HepG2 (cell line): ENCODE measurements at regions not wholly inside any gene's neighbourhood (a gene's known extent, or its start where the extent isn't known, plus 50 kb on each side); places are given as distances from the start of the nearest gene placed in this dataset.

Experiments
- ATAC-seq: fragments of 200-7000 bp; cut with Tn5 transposase; 3 replicates; pipeline ENCODE4 v1.9.1; 2020; ENCODE audit warnings: mild to moderate bottlenecking, moderate library complexity
- BruUV-seq: library from RNA; stranded (reverse); fragments of 400-500 nt; replicated peaks from 2 replicates; lab custom pipeline; 2021; lab: Mats Ljungman, UMichigan
- CTCF ChIA-PET: fragments of 300-600 bp; formaldehyde crosslinking; extraction: SDS; loops from one replicate; lab custom pipeline; 2021; ENCODE audit warnings: low total read pairs, inconsistent platforms, low intra/inter-chr PET ratio; lab: Yijun Ruan, JAX
- POLR2A ChIA-PET: fragments of 350-600 bp; sonication (Branson Sonifier 250); formaldehyde crosslinking; loops from one replicate; lab custom pipeline; 2020; ENCODE audit warnings: antibody characterized with exemption, inconsistent platforms; lab: Yijun Ruan, JAX
- DNase-seq: peaks from one replicate; pipeline ENCODE4 v3.0.0-alpha.2; 2015; ENCODE audit warnings: low spot score
- FAIRE-seq: peaks from 3 replicates; lab custom pipeline; 2011; peaks lifted over from hg19 to GRCh38; lab: Jason Lieb, UNC
- H2AFZ ChIP-seq: one replicate; pipeline ENCODE4 v1.6.1; 2011; ENCODE audit warnings: low read length, inconsistent platforms
- H3K27ac ChIP-seq: fragments of 300-600 bp; 3 replicates; pipeline ENCODE4 v1.8.0; 2011; ENCODE audit warnings: mixed run types, mild to moderate bottlenecking, mixed read lengths, low read length, inconsistent platforms; ENCODE audit not compliant: insufficient read depth; ENCODE audit errors: extremely low read length
- H3K27me3 ChIP-seq, 2 experiments: fragments of 200-600 bp in 1 of 2; 2 replicates in 1 of 2; 3 replicates in 1 of 2; pipeline versions ENCODE4 v1.6.0 to v1.8.0; 2011; ENCODE audit warnings: low read length in 2 of 2, mild to moderate bottlenecking in 2 of 2, moderate library complexity in 2 of 2, inconsistent platforms in 1 of 2; ENCODE audit not compliant: insufficient read depth in 2 of 2, control insufficient read depth in 1 of 2
- H3K36me3 ChIP-seq, 2 experiments: fragments of 200-600 bp in 1 of 2; replicated peaks in 1 of 2; 2 replicates in 1 of 2; 3 replicates in 1 of 2; pipeline versions ENCODE4 v1.5.1 to v1.8.0; 2011; ENCODE audit warnings: low read length in 2 of 2, inconsistent platforms in 1 of 2; ENCODE audit not compliant: insufficient read depth in 2 of 2, control insufficient read depth in 1 of 2
- H3K4me1 ChIP-seq: 2 replicates; pipeline ENCODE4 v1.5.1; 2012; ENCODE audit warnings: low read length, inconsistent platforms; ENCODE audit not compliant: insufficient read depth
- H3K4me2 ChIP-seq: 2 replicates; pipeline ENCODE4 v1.6.0; 2011; ENCODE audit warnings: low read depth, low read length, inconsistent platforms
- H3K4me3 ChIP-seq, 3 experiments: fragments of 200-600 bp in 1 of 3; sonication (generic), shearing (Covaris generic) in 1 of 3; replicated peaks in 1 of 3; 2 replicates each; pipeline ENCODE4 v1.5.1; 2011 to 2016; ENCODE audit warnings: low read length in 3 of 3, inconsistent platforms in 2 of 3, low read depth in 2 of 3, mild to moderate bottlenecking in 2 of 3, control low read depth in 1 of 3, mixed read lengths in 1 of 3; ENCODE audit not compliant: insufficient read depth in 1 of 3
- H3K79me2 ChIP-seq: one replicate; pipeline ENCODE4 v1.6.1; 2011; ENCODE audit warnings: low read length, inconsistent platforms; ENCODE audit not compliant: insufficient read depth
- H3K9ac ChIP-seq: 2 replicates; pipeline ENCODE4 v1.6.0; 2011; ENCODE audit warnings: mild to moderate bottlenecking, low read depth, low read length, inconsistent platforms; ENCODE audit not compliant: insufficient read depth
- H3K9me3 ChIP-seq: 2 replicates; pipeline ENCODE4 v1.5.1; 2012; ENCODE audit warnings: mild to moderate bottlenecking, low read length
- H4K20me1 ChIP-seq: 2 replicates; pipeline ENCODE4 v1.6.0; 2011; ENCODE audit warnings: inconsistent platforms, mild to moderate bottlenecking, low read length, moderate library complexity; ENCODE audit not compliant: insufficient read depth
- GMEB1 ChIP-seq: sonication (generic); formaldehyde crosslinking; IDR thresholded peaks from 2 replicates; pipeline ENCODE4 v1.5.1; 2020; ENCODE audit warnings: missing genetic modification reagents, mild to moderate bottlenecking, borderline replicate concordance
- MAF1 ChIP-seq: sonication (generic); formaldehyde crosslinking; IDR thresholded peaks from 2 replicates; pipeline ENCODE4 v1.5.0; 2020; ENCODE audit warnings: missing genetic modification reagents, borderline replicate concordance
- SOX5 ChIP-seq: IDR thresholded peaks from 2 replicates; pipeline ENCODE4 v1.6.1; 2016; ENCODE audit warnings: borderline replicate concordance
- WGBS: methylation state at CpG from one replicate; pipeline ENCODE4 v1.1.6; 2017; ENCODE audit warnings: low lambda C conversion rate; 5-methylcytosine and 5-hydroxymethylcytosine counted together
- in situ Hi-C: cut with HindIII; loops from 2 replicates; pipeline ENCODE4 v1.10.0; 2017; ENCODE audit warnings: low pct_unique_long_range_greater_than_20kb; ENCODE audit not compliant: extremely low pct_ligation_motif_present
- intact Hi-C: fragments of 100-400 bp; cut with micrococcal nuclease; formaldehyde crosslinking; loops from one replicate; pipeline ENCODE4 v1.10.0; 2022; ENCODE audit not compliant: unreplicated experiment

GRCh38 chr7:57201021-57201894, 69.0 kb upstream of the ZNF479 start:
- ATAC-seq (no peak), DNase-seq (no peak), FAIRE-seq (no peak)
- ChIA-PET CTCF (no interaction called here), POLR2A (no interaction called here)
- no peak overlapping the region for H3K4me2 ChIP-seq
- H3K4me3 ChIP-seq: no peak overlapping the region
- no peaks in the 10 kb centered on the region for H3K79me2 ChIP-seq
- H3K4me1 ChIP-seq: no peaks in the 10 kb centered on the region
- TF ChIP-seq SOX5 (CRISPR knock-in tag) (no peak), MAF1 (no peak)
- in situ Hi-C loops (no loop called here), intact Hi-C loops (no loop called here)
- H3K27ac ChIP-seq: no peak overlapping the region
- BruUV-seq: no TSS peak
- H3K36me3 ChIP-seq: no peaks in the 10 kb centered on the region
- no peak overlapping the region for H3K9ac ChIP-seq
- WGBS: 25% methylated on average over 3 of the region's 14 CpGs
- H3K9me3 ChIP-seq: peaks cover 63% of the 10 kb centered on the region
- H2AFZ ChIP-seq: no peak overlapping the region
- no peaks in the 10 kb centered on the region for H4K20me1 ChIP-seq
- no peaks in the 10 kb centered on the region for H3K27me3 ChIP-seq

GRCh38 chr7:57201895-57202210, 69.6 kb upstream of the ZNF479 start:
- FAIRE-seq (no peak), ATAC-seq (no peak), DNase-seq (no peak)
- Histone ChIP-seq H3K4me2 (no peak overlapping the region), H3K9me3 (peaks cover 68% of the 10 kb centered on the region), H4K20me1 (no peaks in the 10 kb centered on the region), H3K27me3 (no peaks in the 10 kb centered on the region), H3K4me1 (no peaks in the 10 kb centered on the region), H3K9ac (no peak overlapping the region), H2AFZ (no peak overlapping the region), H3K36me3 (no peaks in the 10 kb centered on the region), H3K4me3 (no peak overlapping the region), H3K79me2 (no peaks in the 10 kb centered on the region), H3K27ac (no peak overlapping the region)
- in situ Hi-C loops (no loop called here), intact Hi-C loops (no loop called here)
- CTCF ChIA-PET: no interaction called here
- WGBS: 51% methylated on average over 4 of the region's 7 CpGs
- TF ChIP-seq GMEB1 (CRISPR knock-in tag): no peak
- BruUV-seq: no TSS peak
- POLR2A ChIA-PET: no interaction called here
